Endothelial cell of umbilical vein (primary cell): ENCODE measurements at regions not wholly inside any gene's neighbourhood (a gene's known extent, or its start where the extent isn't known, plus 50 kb on each side); places are given as distances from the start of the nearest gene placed in this dataset.

Experiments used
- BruUV-seq: library from RNA; stranded (reverse); fragments of 400-500 nt; replicated peaks from 2 replicates; lab custom pipeline; 2021; lab: Mats Ljungman, UMichigan
- CTCF ChIA-PET: fragments of 300-600, 350-600 bp; sonication (Branson Sonifier 250); formaldehyde crosslinking; loops from one replicate; lab custom pipeline; 2021; ENCODE audit warnings: antibody characterized with exemption, inconsistent platforms; lab: Charles Lee
- POLR2A ChIA-PET: fragments of 300-600, 350-600 bp; sonication (Branson Sonifier 250); formaldehyde crosslinking; loops from one replicate; lab custom pipeline; 2021; ENCODE audit warnings: antibody characterized with exemption, inconsistent platforms; lab: Charles Lee
- DNase-seq: peaks from one replicate; pipeline ENCODE4 v3.0.0-alpha.2; 2011; ENCODE audit warnings: low read depth, low spot score
- FAIRE-seq: peaks from 2 replicates; lab custom pipeline; 2011; peaks lifted over from hg19 to GRCh38; lab: Jason Lieb, UNC
- H2AFZ ChIP-seq: 2 replicates; pipeline ENCODE4 v1.6.0; 2012; ENCODE audit warnings: low read depth, low read length, control low read depth, inconsistent platforms
- H3K27ac ChIP-seq: 2 replicates; pipeline ENCODE4 v1.5.1; 2011; ENCODE audit warnings: low read depth, mild to moderate bottlenecking, control low read depth, low read length, moderate library complexity; ENCODE audit not compliant: insufficient read depth
- H3K27me3 ChIP-seq, 2 experiments: 2 replicates each; pipeline versions ENCODE4 v1.6.0 to v1.6.1; 2011; ENCODE audit warnings: low read length in 2 of 2, mixed read lengths in 1 of 2; ENCODE audit not compliant: control insufficient read depth in 2 of 2, insufficient read depth in 2 of 2
- H3K36me3 ChIP-seq, 2 experiments: 2 replicates in 1 of 2; 3 replicates in 1 of 2; pipeline ENCODE4 v1.5.1; 2011; ENCODE audit warnings: low read length in 2 of 2, mild to moderate bottlenecking in 1 of 2, moderate library complexity in 1 of 2; ENCODE audit not compliant: control insufficient read depth in 2 of 2, insufficient read depth in 2 of 2; ENCODE audit errors: extremely low read depth in 1 of 2
- H3K4me1 ChIP-seq: 3 replicates; pipeline ENCODE4 v1.5.1; 2011; ENCODE audit warnings: mild to moderate bottlenecking, low read length; ENCODE audit not compliant: control insufficient read depth, insufficient read depth; ENCODE audit errors: extremely low read depth
- H3K4me2 ChIP-seq: 2 replicates; pipeline ENCODE4 v1.6.1; 2011; ENCODE audit warnings: low read length, control low read depth, mixed read lengths; ENCODE audit not compliant: insufficient read depth
- H3K4me3 ChIP-seq, 3 experiments: fragments of 200-600 bp in 1 of 3; sonication (generic), shearing (Covaris generic) in 1 of 3; replicated peaks in 1 of 3; 2 replicates each; pipeline ENCODE4 v1.5.1; 2011 to 2016; ENCODE audit warnings: control low read depth in 3 of 3, low read length in 3 of 3, mild to moderate bottlenecking in 2 of 3, inconsistent platforms in 1 of 3, low read depth in 1 of 3, moderate library complexity in 1 of 3; ENCODE audit not compliant: insufficient read depth in 1 of 3
- H3K79me2 ChIP-seq: 2 replicates; pipeline ENCODE4 v1.6.0; 2012; ENCODE audit warnings: low read length, inconsistent platforms; ENCODE audit not compliant: control insufficient read depth, insufficient read depth
- H3K9ac ChIP-seq: replicated peaks from 2 replicates; pipeline ENCODE3; 2011; ENCODE audit warnings: low read length, control low read depth; ENCODE audit not compliant: insufficient read depth; ENCODE audit errors: extremely low read depth
- H3K9me1 ChIP-seq: replicated peaks from 3 replicates; pipeline ENCODE4 v1.6.0; 2011; ENCODE audit warnings: mild to moderate bottlenecking, low read length; ENCODE audit not compliant: control insufficient read depth, insufficient read depth; ENCODE audit errors: extremely low read depth
- H3K9me3 ChIP-seq: replicated peaks from 2 replicates; pipeline ENCODE4 v1.5.1; 2012; ENCODE audit warnings: low read length, inconsistent platforms; ENCODE audit not compliant: control insufficient read depth, insufficient read depth
- H4K20me1 ChIP-seq: replicated peaks from 2 replicates; pipeline ENCODE3; 2011; ENCODE audit warnings: mild to moderate bottlenecking, low read length; ENCODE audit not compliant: control insufficient read depth, insufficient read depth; ENCODE audit errors: extremely low read depth
- CTCF ChIP-seq, 2 donors: IDR thresholded peaks; 1 replicate in 1 of 2; 2 replicates in 1 of 2; pipeline ENCODE4 v1.5.1; 2011; ENCODE audit warnings: low read length in 2 of 2, mild to moderate bottlenecking in 2 of 2, moderate library complexity in 2 of 2, control low read depth in 1 of 2, inconsistent platforms in 1 of 2, low read depth in 1 of 2; ENCODE audit not compliant: insufficient read depth in 1 of 2; ENCODE audit errors: extremely low read depth in 1 of 2
- EZH2 ChIP-seq: IDR thresholded peaks from 2 replicates; pipeline ENCODE4 v1.6.1; 2012; ENCODE audit warnings: borderline replicate concordance, low read depth, mild to moderate bottlenecking, moderate library complexity, low read length, inconsistent platforms; ENCODE audit not compliant: severe bottlenecking
- FOS ChIP-seq: IDR thresholded peaks from 2 replicates; pipeline ENCODE4 v1.6.1; 2011; ENCODE audit warnings: mild to moderate bottlenecking, low read length, moderate library complexity, borderline replicate concordance; ENCODE audit not compliant: insufficient read depth
- MAX ChIP-seq: IDR thresholded peaks from 2 replicates; pipeline ENCODE4 v1.6.1; 2011; ENCODE audit not compliant: insufficient read depth, insufficient read length
- POLR2A ChIP-seq: IDR thresholded peaks from 2 replicates; pipeline ENCODE4 v1.6.1; 2012; ENCODE audit warnings: low read depth, mild to moderate bottlenecking, control low read depth, low read length
- POLR2AphosphoS5 ChIP-seq: IDR thresholded peaks from 2 replicates; pipeline ENCODE4 v1.6.1; 2012; ENCODE audit warnings: low read depth, mild to moderate bottlenecking, control low read depth, low read length, moderate library complexity; ENCODE audit not compliant: insufficient read depth
- dilution Hi-C: fragments of 300-500 bp; cut with MboI; formaldehyde crosslinking; loops from one replicate; pipeline ENCODE4 v1.15.0; 2019; ENCODE audit warnings: low sequenced_read_pairs; ENCODE audit not compliant: extremely low pct_ligation_motif_present
- intact Hi-C: fragments of 100-400 bp; cut with micrococcal nuclease; formaldehyde crosslinking; loops from one replicate; pipeline ENCODE4 v1.10.0; 2022

GRCh38 chr3:59580996-59581395 is 531.2 kb upstream of the CFAP20DC start:
- BruUV-seq = no TSS peak
- DNase-seq = no peak
- CTCF ChIA-PET = no interaction called here
- dilution Hi-C loops (no loop called here), intact Hi-C loops (no loop called here)
- H3K4me2 ChIP-seq = no peak overlapping the region
- no peak overlapping the region for H3K4me3 ChIP-seq
- no peaks in the 10 kb centered on the region for H3K9me3 ChIP-seq
- H3K9me1 ChIP-seq = no peaks in the 10 kb centered on the region
- H3K36me3 ChIP-seq = no peaks in the 10 kb centered on the region
- no peak overlapping the region for H3K9ac ChIP-seq
- H2AFZ ChIP-seq = no peak overlapping the region
- POLR2A ChIA-PET = no interaction called here
- no peak for FAIRE-seq
- no peaks in the 10 kb centered on the region for H3K27me3 ChIP-seq
- H3K4me1 ChIP-seq = no peaks in the 10 kb centered on the region
- H4K20me1 ChIP-seq = no peaks in the 10 kb centered on the region
- no peak for TF ChIP-seq CTCF (IDR thresholded peaks at IDR 0.05; ENCODE audit: extremely low read depth in 1 of 2, insufficient read depth in 1 of 2, low read depth in 1 of 2, low read length in 2 of 2)
- no peak for TF ChIP-seq POLR2A
- no peak for TF ChIP-seq MAX
- TF ChIP-seq POLR2AphosphoS5 = no peak
- no peak for TF ChIP-seq EZH2
- TF ChIP-seq FOS = no peak
- H3K79me2 ChIP-seq = no peaks in the 10 kb centered on the region
- H3K27ac ChIP-seq = no peak overlapping the region

- Histone ChIP-seq H3K79me2 (no peaks in the 10 kb centered on the region), H2AFZ (no peak overlapping the region), H3K27me3 (no peaks in the 10 kb centered on the region), H3K9ac (no peak overlapping the region), H3K36me3 (no peaks in the 10 kb centered on the region), H3K27ac (no peak overlapping the region), H3K4me3 (no peak overlapping the region), H3K4me2 (no peak overlapping the region), H4K20me1 (no peaks in the 10 kb centered on the region), H3K9me3 (no peaks in the 10 kb centered on the region), H3K9me1 (no peaks in the 10 kb centered on the region), H3K4me1 (no peaks in the 10 kb centered on the region)
- no peak for TF ChIP-seq FOS
- no peak for TF ChIP-seq POLR2AphosphoS5
- no peak for TF ChIP-seq MAX
- ChIA-PET CTCF (no interaction called here), POLR2A (no interaction called here)
- DNase-seq (no peak), FAIRE-seq (no peak)
- intact Hi-C loops (no loop called here), dilution Hi-C loops (no loop called here)
- BruUV-seq = no TSS peak
Measured at GRCh38 chr3:59580499-59580898, 530.7 kb upstream of the CFAP20DC start.
